Renal cortical epithelial cell (primary cell): ENCODE measurements at regions not wholly inside any gene's neighbourhood (a gene's known extent, or its start where the extent isn't known, plus 50 kb on each side); places are given as distances from the start of the nearest gene placed in this dataset.

ENCODE experiments used
- DNase-seq: peaks from one replicate; pipeline ENCODE4 v3.0.0-alpha.2; 2011; ENCODE audit warnings: low read depth

DNA sequence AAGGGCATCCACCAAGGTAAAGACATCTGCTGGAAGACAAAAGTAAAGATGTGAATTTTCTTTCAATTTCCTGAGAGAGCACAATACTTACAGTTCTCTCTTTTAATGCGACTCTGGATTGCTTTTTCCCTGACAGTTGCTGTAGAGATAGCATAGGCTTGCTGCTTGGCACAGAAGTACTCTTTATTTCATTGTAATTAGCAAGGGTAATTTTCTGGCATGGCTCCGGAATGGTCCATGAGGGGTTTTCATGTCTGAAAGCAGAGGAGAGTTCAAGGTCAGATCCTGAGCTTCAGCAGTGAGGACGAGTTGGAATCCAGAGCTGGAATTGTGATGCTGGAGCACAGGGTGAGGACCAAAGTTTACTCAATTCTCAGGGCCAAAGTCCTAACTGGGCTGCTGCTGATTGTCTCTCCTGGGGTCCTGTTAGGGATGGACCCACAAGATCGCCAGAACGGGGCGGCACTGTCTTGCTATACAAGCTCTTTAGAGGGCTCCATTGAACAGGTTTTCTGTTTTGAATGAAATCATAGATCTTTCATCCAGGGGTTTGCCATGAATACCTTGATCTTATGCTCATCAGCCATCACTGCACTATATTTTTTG is 190.0 kb upstream of the MKI67 start:
- no peak for DNase-seq

DNA sequence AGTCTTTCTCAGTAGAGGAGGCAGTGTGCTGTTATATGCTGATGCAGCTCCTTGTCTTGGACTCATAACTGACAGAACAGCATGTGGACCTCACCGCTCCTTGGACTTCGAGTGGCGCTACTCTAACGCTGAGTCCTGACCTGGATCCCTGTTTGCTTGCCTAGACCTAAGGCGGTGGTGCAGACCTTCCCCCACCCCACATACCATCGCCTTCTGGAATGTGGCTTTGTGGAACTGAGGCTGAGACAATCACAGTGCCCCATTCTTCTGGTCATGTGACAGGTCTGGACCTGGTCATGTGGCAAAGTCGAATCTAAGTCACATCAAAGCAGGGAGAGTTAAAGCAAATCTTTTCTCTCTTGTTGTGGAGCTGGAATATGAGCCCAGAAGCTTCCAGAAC is 190.7 kb upstream of the MKI67 start:
- DNase-seq: no peak

DNA sequence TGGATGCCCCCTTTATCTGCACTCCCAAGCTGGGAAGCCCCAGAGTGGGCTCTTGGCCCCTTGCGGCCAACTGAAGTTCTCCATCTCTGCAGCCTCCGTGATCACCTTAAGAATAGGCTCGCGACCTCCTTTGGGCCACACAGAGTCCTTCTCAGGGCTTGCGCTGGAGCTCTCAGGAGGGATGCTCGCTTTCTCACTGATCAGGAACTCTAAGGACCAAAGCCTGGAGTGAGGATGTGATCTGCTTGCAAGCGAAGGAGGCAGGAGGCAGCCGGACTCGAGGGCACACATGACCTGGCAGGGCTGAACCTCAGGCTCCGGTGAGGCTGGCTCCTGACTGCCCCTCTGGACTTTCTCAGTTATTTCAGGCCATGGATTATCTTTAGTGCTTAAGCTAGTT is 192.1 kb upstream of the MKI67 start:
- no peak for DNase-seq

DNA sequence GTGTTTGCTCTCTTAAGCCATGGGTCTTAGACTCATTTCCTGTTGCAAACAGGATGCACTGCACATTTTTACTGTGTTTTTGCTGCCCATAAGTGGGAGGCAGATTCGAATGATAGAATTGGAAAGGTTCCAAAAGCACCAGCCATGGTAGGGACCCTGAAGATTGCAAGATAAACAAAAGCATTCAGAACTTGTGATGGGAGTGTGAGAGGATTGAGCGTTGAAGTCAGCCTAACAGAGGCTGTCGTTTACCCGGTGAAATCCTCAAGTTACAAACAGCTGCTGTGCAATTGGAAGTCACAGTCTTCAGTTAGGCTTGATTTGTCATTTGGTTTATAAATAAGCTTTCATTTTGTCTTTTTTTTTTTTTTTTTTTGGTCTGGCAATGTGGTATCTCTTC is 192.7 kb upstream of the MKI67 start:
- DNase-seq: no peak

DNA sequence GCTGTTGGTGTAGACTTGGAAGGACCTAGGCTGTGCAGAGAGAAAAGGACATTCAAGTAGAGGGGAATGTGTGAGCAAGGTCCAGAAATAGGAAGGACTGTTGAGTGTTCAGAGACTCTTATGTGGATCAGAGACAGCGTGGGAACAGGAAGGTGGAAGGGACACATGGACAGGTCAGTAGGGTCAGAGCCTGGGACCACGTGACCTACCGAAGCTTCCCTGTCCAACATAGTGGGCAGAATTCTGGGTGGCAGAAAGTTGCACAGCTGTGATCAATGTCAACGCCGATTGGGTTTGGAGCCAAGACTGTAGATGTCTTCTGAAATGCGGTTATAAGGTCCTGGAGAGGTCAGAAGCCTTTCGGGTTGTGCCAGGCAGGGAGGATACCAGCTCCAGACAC is 195.9 kb upstream of the MKI67 start:
- DNase-seq: no peak

DNA sequence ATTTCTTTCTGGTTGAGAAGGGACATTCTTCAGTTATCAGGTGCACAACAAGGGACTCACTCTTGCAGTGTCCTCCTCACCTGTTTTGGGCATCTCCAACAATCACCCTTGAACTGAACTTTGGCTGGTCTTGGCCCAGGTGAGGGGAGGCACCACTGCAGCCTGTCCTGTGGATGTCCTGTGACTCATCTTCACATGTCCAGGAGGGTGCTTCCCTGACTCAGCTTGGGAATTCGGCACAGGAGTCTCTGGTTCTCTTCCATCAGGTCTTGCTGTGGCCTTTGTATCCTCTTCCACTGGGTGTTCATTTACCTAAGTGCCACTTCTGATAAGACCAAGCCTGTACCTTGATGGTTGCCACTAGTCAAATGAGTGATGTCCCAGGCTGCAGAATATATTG is 196.7 kb upstream of the MKI67 start:
- DNase-seq: no peak

DNA sequence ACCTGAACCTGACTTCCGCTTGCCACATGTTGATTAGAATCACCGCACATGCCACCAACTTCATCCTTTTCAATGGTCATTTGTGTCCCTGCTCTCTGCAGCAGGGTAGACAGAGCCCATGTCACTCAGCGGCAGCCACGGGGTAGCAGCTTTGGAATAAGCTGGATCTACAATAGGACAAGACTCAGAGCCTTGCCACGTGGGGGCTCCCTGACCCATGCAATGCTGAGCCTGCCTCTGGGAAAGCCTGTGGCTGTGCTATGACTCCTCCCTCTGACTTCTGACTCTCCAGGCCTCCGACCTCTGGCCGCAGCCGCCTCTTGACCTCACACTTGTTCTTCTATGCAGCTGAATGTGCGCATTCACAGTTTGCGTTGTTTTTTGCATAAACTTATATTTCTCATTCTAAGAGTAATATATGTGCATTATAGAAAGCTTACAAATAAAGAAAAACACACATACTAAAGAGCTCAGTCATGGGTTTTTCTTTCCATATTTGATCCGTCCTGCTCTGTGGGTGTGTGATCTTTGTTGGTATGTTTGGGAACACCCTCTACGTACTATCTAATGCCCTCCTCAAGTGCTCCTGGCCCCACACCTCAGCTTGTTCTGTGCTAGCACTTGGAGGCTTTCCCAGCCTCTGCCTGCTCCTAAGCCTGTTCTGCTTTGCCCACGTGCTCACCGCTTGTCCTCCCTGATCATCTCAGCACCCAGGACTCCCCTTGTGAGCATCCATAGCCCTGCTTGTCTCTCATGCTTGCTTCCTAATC is 198.0 kb upstream of the MKI67 start:
- no peak for DNase-seq

DNA sequence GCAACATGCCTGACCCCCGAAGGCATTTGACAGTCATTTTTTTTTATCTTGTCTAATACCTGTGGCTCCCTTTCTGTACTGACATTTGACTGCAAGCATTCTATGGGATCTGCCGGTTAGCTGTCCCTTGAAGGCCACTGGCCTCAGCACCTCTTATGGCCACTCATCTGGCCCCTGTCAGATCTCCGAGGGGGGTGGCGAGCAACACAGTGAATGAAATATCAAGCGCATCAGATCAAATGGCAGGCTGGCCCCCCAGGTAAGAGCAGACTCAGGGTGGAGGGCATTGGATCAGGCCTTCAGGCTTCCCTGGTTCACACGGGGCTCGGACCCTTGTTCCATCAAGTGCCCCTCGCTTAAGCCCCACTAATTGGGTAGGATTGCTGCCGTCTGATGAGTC is 199.6 kb upstream of the MKI67 start:
- no peak for DNase-seq

DNA sequence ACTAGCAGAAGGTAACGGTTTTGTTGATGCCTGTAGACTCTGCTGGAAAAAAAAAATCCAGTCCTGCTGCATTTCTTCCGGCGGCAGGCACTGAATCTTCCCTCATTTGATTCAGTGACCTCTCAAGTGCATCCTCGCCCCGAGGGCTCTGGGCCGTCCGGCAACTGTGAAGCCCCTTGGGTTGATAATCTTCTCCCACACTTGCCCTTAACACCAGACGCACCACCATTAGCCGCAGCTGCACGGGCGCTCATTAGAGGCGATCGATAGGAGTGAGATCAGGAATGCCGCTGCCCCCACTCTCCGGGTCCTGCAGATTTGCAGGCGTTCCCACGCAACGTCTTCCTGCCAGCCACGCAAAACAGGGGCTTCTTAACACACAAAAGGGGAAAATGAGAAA is 200.0 kb upstream of the MKI67 start:
- no peak for DNase-seq

DNA sequence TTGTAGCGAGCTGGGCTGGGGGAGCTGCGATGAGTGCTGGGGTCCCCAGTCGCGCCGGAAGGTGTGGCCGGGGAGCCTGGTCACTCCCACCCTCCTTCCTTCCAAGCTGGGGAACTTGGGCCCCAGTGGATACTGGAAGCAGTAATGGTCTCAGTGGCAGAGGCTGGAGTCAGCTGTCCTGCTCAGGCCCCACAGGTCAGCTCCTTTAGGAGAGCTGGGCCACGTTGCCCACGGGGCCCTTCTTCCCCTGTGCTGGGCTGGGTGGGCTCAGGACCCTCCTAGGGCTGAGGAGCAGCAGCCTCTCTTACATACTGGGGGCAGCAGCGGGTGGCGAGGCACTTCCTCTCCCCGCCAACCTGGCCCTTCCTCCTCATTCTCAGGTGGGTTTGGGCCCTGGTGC is 200.6 kb upstream of the MKI67 start:
- DNase-seq: no peak

DNA sequence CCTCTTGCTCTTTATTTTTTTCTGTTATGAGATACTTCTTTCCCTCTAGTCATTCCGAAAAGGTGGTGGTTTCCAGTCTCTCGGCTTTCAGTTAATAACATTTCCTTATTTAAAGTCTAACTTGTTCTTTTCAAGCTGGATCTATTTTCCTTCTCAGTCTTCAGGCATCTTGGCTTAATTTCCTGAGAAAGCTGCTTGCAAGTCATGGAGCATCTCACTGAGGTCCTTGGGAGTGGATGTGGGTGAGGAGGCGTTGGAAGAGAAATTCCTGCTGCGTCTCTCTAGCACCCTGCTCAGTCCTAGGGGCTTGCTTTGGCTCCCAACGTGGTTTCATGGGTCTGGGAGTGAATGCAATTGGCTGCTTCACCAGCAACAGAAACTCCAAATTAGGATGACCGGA is 210.2 kb upstream of the MKI67 start:
- no peak for DNase-seq

DNA sequence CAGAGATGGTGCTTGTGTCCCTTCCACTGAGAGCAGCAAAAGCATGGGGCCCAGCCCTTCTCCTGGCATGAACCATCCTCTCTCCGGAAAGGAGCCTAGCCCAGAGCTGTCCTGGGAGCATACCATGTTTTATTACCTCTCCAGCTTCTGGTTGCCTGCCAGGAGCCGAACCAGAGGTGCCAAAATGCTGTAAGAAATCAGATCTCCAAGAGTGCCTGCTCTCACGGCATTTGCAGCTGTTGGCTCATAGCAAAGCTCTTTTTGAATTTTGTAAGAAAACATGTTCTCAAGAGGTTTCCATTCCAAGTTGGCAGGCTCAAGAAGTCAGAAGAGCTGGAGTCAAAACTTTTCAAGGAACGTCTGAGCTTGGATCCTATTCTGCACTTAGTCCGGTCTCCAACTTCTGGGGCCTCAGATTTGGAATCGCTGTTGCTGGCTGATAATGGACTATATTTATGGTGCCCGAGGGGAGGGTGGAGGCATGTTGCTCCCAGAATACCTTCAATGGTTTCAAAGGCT is 211.7 kb upstream of the MKI67 start:
- no peak for DNase-seq

DNA sequence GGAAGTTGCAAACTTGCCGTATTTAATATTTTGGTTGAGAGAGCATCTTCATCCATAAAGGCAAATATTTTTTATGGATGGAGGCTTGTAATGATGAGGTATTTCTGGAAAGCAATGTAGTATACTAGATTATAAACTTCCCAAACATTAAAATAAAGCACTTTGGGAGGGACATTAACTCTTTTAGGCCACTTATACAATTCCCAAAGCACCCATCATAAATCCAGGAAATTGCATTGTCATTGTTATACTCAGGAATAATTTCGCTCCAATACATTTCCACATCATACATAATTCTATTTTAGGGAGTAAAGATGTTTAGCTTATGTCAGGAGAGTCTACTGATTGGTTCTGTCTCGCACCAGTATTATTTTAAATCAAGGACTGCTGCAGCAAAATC is 212.7 kb upstream of the MKI67 start:
- DNase-seq: no peak

DNA sequence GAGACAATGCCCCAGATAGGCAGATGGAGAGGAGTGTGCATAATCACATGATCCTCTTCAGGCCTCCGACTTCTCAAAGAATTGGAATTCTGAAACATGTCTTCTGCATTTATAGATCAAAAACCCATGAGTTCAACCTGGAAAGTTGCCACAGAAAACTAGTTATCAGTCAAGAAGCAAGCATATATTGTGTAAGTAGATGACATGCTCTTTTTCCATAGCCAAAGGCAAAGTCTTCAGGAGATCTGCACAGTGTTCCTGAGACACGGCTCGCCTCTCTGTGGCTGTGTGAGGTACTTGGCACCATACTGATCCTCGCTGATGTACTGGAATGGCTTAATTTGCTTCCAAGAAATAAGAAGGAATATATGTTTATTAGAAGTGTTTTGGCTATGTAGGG is 213.5 kb upstream of the MKI67 start:
- DNase-seq: no peak

DNA sequence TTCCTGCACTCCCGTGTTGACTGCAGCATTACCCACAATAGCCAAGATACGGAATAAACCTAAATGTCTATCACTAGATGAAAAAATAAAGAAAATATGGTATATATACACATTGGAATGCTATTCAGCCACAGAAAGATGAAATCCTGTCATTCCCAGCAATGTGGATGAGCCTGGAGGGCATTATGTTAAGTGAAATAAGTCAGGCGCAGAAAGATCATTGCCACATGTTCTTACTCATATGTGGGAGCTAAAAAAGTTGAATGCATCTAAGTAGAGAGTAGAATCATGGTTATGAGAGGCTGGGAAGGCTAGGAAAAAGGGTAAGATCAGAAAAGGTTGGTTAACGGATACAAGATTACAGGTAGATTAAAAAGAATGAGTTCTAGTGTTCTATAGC is 219.1 kb upstream of the MKI67 start:
- no peak for DNase-seq

DNA sequence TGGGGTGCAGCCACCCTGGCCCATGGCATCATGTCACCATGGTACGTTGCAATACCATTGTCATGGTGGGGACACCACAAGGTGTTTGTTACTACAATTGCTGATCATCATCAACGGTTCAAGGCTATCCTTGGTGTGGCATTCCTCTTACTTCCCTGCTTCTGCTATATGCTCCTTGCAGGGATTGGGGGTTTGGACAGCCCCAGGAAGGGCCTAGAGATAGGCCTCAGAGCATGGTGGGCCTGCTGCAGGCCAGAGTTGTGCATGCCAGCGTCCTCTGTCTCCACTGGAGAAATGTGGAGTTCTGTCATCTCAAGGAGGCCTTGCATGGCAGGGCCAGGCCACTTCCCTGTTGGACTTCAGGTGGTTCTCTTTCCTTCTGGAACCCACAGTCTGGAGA is 234.6 kb upstream of the MKI67 start:
- no peak for DNase-seq

DNA sequence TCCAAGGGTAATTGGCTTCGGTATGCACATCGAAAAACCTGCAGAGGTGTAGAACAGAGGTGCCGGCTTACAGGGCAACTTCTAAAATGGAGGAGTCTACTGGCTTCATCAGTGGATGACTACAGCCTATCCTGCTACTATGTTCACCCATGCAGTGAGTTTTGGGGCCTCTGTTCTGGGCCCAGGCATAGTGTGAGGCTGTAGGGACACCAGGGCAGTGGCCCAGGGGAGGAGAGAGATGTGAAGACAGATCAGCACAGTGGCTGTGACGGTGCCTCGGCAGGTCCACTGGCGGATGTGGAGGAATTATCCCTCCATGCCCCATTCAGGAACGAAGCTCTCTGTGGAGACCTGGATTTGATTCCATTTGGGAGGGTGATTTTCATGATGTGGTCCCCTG is 235.3 kb upstream of the MKI67 start:
- no peak for DNase-seq

DNA sequence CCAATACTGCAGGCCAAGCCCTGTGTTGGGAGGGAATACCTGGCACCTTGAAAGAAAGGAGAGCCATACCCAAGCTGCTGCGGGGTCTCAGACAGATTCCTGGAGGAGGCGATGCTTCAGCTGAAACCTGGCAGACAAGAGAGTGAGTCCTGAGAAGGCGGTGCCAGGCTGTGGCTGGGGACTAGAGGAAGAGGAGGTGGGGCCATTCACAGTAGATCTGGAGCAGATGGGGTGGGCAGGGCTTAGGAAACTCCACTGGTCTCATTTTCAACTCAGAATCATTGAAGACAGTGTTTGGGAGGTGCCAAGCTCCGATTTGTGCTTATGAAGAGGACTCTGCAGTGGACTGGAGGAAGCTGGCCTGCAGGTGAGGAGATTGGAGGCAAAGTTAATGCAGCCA is 236.3 kb upstream of the MKI67 start:
- no peak for DNase-seq

DNA sequence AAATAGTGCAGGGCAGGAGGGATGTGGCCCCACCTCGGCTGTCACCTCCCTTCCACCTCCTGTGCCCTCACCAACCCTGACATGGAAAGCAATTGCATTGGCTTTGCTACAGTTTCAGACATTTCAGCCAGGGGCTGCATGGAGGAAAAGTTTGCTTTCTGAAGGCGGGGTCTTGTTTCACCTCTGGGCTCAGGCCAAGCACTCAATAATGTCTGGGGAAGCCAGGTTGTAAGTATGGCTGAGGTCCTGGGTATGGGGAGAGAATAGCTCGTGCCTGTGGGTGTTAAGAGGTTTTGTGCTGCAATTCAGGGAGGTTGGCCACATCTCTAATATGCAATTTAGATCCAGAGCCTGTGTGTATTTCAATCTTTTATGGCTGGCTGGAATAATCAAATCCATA is 238.4 kb upstream of the MKI67 start:
- no peak for DNase-seq

DNA sequence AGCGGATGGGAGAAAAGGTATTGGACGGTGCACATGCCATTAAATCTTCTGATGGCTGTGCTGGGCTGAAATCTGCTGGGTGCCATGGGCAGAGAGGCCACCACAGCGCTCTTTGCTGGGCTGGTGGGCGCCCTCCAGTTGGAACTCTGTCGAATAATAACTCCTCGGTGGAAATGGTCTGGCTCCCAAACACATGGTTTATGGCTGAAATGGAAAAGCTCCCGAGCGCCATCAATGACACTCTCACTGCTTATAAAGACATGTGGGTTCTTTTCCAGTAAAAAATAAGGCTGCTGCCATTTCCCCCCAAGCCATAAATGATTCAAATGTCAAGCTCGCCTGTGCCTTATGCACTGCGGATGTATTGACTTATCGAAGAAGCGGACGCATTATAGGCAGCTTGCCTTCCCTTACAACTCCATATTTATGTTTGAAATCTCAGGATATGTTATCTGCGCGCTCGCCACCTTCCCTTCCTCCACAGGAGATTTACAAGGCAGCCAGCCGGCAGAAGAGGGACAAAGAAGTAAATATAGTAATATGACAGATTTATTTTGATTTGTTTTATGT is 239.0 kb upstream of the MKI67 start:
- DNase-seq: no peak

DNA sequence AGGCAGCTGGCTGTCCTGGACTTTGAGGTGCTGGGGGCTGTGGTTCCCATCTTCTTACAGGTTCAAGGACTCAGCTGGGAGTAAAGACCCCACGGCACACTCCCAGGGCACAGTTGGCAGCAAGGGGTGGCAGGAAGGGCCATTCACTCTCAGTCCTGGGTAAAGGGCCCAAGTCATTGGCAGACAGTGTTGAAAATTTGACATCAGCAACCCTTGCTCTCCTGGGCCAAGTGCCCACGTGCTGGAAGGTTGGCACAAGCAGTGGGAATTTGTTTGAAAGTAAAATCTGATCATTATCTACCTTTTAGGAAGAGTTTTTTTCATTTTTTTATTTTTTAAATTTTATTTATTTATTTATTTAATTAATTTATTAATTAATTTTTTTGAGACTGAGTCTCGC is 241.6 kb upstream of the MKI67 start:
- DNase-seq: no peak

DNA sequence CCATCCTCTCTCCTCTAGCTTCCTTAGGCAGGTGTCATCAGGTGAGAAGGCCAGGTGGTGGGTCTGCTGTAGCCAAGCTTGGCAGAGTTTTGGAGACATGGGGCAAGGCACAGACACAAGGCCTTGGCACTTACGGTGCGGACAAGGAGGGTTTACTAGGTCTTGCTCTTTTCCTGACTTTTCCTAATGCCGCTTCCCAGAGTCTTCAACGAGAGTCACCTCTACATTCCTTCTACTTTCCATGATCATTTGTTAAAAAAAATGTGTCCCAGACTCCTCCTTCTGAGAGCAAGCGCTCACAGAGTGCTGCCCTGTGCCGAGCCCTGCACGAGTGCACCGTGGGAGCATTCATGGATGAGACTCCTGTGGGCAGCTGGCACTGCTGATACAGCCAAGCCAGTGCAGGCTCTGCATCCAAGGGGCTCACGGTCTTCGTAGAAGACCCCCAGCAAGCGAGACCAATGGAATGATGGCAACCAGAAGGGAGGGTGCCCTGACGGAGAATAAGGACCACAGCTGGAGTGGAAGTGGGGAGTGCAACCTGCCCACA is 243.0 kb upstream of the MKI67 start:
- DNase-seq: no peak

DNA sequence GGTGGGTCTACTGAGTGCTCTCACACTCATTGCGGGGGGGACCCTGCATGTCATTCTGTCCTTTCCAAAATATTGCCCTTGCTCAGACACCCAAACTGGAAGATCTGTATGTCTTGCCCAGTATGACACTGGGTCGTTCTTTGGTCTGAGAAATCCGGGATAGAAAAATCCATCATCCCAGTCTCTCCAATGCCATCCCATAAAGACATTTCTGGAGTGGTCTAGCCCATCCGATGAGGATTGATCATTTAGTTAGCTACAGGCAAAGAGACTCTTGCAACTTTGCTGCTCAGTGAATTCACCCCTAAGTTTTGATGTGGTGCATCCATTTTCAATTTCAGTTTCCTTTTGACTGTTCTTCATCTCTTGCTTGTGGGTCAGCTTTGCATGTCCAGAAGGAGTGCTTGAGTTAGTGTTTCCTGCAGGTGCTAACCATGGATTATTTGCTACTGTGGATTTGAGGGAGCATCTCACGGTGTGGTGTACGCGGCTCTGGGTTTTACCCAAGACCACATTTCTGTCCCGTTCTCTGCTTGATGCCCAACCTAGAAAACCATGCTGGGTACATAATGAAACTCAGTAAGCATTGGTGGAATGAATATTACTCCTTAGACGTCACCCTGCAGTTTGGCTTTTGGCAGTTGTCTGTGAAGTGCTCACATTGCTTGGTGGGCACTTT is 247.0 kb upstream of the MKI67 start:
- DNase-seq: no peak
